ACC112 (cell line): ENCODE measurements at regions not wholly inside any gene's neighbourhood (a gene's known extent, or its start where the extent isn't known, plus 50 kb on each side); places are given as distances from the start of the nearest gene placed in this dataset.
A peak's percentile ranks its signal among the peaks of the same experiment; 100 is the strongest.
"Not testable (repeated sequence)": the region's sequence is repeated elsewhere in the genome, so short reads cannot be mapped to it uniquely, and the experiment has no call there.

ENCODE experiments used
- H2AFZ ChIP-seq: fragments of 200-600 bp; sonication (generic); one replicate; pipeline ENCODE4 v1.6.0; 2017; ENCODE audit warnings: antibody characterized with exemption, low read length; ENCODE audit not compliant: unreplicated experiment
- H3K27ac ChIP-seq: fragments of 200-600 bp; sonication (generic); 2 replicates; pipeline ENCODE4 v1.5.1; 2014; ENCODE audit warnings: low read depth, mild to moderate bottlenecking, antibody characterized with exemption, low read length, moderate library complexity
- H3K27me3 ChIP-seq: fragments of 200-600 bp; sonication (generic); 2 replicates; pipeline ENCODE4 v1.6.1; 2014; ENCODE audit warnings: mild to moderate bottlenecking, antibody characterized with exemption, low read length, moderate library complexity, mixed read lengths; ENCODE audit not compliant: insufficient read depth
- H3K36me3 ChIP-seq: fragments of 200-600 bp; sonication (generic); 2 replicates; pipeline ENCODE4 v1.6.1; 2016; ENCODE audit warnings: mild to moderate bottlenecking, antibody characterized with exemption, low read length, moderate library complexity, mixed read lengths; ENCODE audit not compliant: insufficient read depth
- H3K4me1 ChIP-seq: fragments of 200-600 bp; sonication (generic); one replicate; pipeline ENCODE4 v1.6.1; 2016; ENCODE audit warnings: low read length, mixed read lengths; ENCODE audit not compliant: insufficient read depth, unreplicated experiment, control insufficient read depth
- H3K4me3 ChIP-seq: fragments of 200-600 bp; sonication (generic); 2 replicates; pipeline ENCODE4 v1.5.1; 2014; ENCODE audit warnings: mild to moderate bottlenecking, low read depth, low read length
- H3K79me2 ChIP-seq: fragments of 200-600 bp; sonication (generic); one replicate; pipeline ENCODE4 v1.6.0; 2016; ENCODE audit warnings: low read length; ENCODE audit not compliant: control insufficient read depth, unreplicated experiment, insufficient read depth

GRCh38 chr7:92888-93672 lies 99.3 kb upstream of the FAM20C start:
- H3K27me3 ChIP-seq = no peaks in the 10 kb centered on the region
- no peak overlapping the region for H3K4me3 ChIP-seq
- no peak overlapping the region for H2AFZ ChIP-seq
- no peak overlapping the region for H3K27ac ChIP-seq
- peaks cover 50% of the 10 kb centered on the region for H3K4me1 ChIP-seq
- H3K36me3 ChIP-seq = no peaks in the 10 kb centered on the region
- no peaks in the 10 kb centered on the region for H3K79me2 ChIP-seq

- Histone ChIP-seq H3K4me1 (peaks cover 37% of the 10 kb centered on the region), H3K27ac (peak overlapping the region; percentile 62), H3K4me3 (no peak overlapping the region), H3K79me2 (no peaks in the 10 kb centered on the region), H3K27me3 (no peaks in the 10 kb centered on the region), H2AFZ (peak overlapping the region; percentile 39), H3K36me3 (no peaks in the 10 kb centered on the region)
Observed at GRCh38 chr7:94251-94801, 98.0 kb upstream of the FAM20C start.

GRCh38 chr7:95180-95862 lies 97.0 kb upstream of the FAM20C start:
- H3K4me1 ChIP-seq = peaks cover 36% of the 10 kb centered on the region
- H3K4me3 ChIP-seq = no peak overlapping the region
- H3K79me2 ChIP-seq = no peaks in the 10 kb centered on the region
- no peaks in the 10 kb centered on the region for H3K36me3 ChIP-seq
- no peaks in the 10 kb centered on the region for H3K27me3 ChIP-seq
- H3K27ac ChIP-seq = peak overlapping the region; percentile 62
- H2AFZ ChIP-seq = peak overlapping the region; percentile 39

DNA sequence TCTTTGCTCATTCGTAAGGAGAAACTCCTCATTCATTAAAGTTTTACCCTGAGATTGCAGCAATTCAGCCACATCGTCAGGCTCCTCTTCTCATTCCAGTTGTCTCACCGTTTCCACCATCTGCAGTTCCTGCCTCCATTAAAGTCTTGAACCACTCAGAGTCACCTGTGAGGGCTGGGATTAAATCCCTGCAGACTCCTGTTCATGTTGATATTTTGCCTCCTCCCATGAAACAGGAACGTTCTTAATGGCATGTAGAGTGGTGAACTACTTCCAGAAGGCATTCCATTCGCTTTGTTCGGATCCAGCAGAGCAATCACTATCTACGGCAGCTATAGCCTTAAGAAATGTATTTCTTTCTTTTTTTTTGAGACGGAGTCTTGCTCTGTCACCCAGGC lies 96.5 kb upstream of the FAM20C start:
- no peaks in the 10 kb centered on the region for H3K27me3 ChIP-seq
- no peak overlapping the region for H2AFZ ChIP-seq
- H3K27ac ChIP-seq = 0 out of 2 replicates have a peak overlapping the region, but pooled peaks have one; percentile 20
- H3K4me1 ChIP-seq = peaks cover 36% of the 10 kb centered on the region
- H3K79me2 ChIP-seq = no peaks in the 10 kb centered on the region
- H3K36me3 ChIP-seq = no peaks in the 10 kb centered on the region
- H3K4me3 ChIP-seq = no peak overlapping the region

- peaks cover 39% of the 10 kb centered on the region for H3K4me1 ChIP-seq
Observed at GRCh38 chr7:96861-97260, 95.5 kb upstream of the FAM20C start.

DNA sequence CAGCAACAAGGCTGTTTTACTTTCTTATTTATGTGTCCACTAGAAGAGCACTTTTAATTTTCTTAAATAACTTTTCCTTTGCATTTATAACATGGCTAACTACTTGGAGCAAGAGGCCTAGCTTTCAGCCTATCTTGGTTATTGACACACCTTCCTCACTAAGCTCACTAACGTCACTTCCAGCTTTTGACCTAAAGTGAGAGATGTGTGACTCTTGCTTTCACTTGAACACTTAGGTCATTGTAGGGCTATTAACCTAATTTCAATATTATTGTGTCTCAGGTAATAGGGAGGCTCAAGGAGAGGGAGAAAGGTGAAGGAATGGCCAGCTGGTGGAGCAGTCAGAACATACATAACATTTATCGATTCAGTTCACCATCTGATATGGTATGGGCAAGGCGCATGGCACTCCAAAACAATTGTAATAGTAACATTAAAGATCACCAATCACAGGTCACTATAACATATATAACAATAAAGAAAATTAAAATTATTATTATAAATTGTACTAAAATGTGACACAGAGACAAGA lies 95.0 kb upstream of the FAM20C start:
- Histone ChIP-seq H3K27me3 (no peaks in the 10 kb centered on the region), H3K79me2 (no peaks in the 10 kb centered on the region), H3K27ac (no peak overlapping the region), H2AFZ (no peak overlapping the region), H3K4me3 (no peak overlapping the region), H3K4me1 (peaks cover 44% of the 10 kb centered on the region), H3K36me3 (no peaks in the 10 kb centered on the region)

More at GRCh38 chr7:96861-97260, 95.5 kb upstream of the FAM20C start:
- H2AFZ ChIP-seq = no peak overlapping the region
- H3K79me2 ChIP-seq = no peaks in the 10 kb centered on the region
- no peak overlapping the region for H3K27ac ChIP-seq
- no peaks in the 10 kb centered on the region for H3K36me3 ChIP-seq
- no peak overlapping the region for H3K4me3 ChIP-seq
- no peaks in the 10 kb centered on the region for H3K27me3 ChIP-seq

GRCh38 chr7:101146-102046 lies 91.0 kb upstream of the FAM20C start:
- no peaks in the 10 kb centered on the region for H3K27me3 ChIP-seq
- H3K36me3 ChIP-seq = no peaks in the 10 kb centered on the region
- peak overlapping the region; percentile 76 for H3K27ac ChIP-seq
- peaks cover 32% of the 10 kb centered on the region for H3K4me1 ChIP-seq
- H2AFZ ChIP-seq = peak overlapping the region; percentile 36
- no peaks in the 10 kb centered on the region for H3K79me2 ChIP-seq
- H3K4me3 ChIP-seq = no peak overlapping the region

DNA sequence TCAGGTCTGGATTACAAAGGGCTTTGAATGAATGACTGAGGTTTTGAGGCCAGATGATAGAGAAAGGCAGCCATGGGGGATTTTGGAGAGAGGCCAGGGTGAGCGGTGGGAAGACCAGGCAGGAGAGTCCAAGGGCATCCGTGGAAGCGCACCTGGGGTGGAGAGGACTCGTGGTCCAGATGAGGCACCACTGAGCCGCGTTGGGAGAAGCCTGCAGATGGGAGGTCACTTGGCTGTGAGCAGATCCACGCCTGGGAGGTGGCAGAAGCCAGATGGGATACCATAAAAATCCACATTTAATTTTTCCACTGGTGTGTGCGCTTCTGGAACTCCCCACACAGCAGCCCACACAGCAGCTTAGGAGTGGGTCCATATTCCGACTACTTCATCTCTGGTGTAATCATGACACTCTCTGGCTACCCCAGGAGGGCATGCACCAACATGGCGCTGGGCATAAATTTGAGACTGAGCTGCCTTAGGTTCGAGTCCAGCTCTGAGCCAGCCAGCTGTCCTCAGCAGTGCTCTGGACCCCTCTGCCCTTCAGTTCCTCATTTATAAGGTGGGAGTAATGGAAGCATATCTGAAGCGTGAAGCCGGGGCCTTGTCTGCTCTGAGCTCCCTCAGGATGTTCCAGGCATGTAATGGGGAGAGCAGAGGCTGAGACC lies 90.2 kb upstream of the FAM20C start:
- H3K79me2 ChIP-seq = no peaks in the 10 kb centered on the region
- H3K36me3 ChIP-seq = no peaks in the 10 kb centered on the region
- peaks cover 32% of the 10 kb centered on the region for H3K4me1 ChIP-seq
- peak overlapping the region; percentile 76 for H3K27ac ChIP-seq
- no peak overlapping the region for H3K4me3 ChIP-seq
- H3K27me3 ChIP-seq = no peaks in the 10 kb centered on the region
- H2AFZ ChIP-seq = no peak overlapping the region

DNA sequence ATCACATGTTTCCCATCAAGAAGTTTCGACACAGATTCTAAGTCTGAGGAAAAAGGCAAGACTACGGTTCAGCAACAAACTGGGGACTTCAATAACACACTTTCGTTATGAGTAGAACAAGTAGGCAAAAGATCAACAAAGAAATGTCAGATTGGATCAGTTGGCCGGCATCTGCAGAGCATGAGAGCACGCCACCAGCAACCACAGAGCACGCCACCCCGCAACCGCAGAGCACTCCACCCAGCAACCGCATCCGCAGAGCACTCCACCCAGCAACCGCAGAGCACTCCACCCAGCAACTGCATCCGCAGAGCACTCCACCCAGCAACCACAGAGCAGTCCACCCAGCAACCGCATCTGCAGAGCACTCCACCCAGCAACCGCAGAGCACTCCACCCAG lies 89.7 kb upstream of the FAM20C start:
- H2AFZ ChIP-seq = no peak overlapping the region
- no peak overlapping the region for H3K4me3 ChIP-seq
- peak overlapping the region; percentile 76 for H3K27ac ChIP-seq
- no peaks in the 10 kb centered on the region for H3K79me2 ChIP-seq
- H3K36me3 ChIP-seq = no peaks in the 10 kb centered on the region
- peaks cover 32% of the 10 kb centered on the region for H3K4me1 ChIP-seq
- H3K27me3 ChIP-seq = no peaks in the 10 kb centered on the region

DNA sequence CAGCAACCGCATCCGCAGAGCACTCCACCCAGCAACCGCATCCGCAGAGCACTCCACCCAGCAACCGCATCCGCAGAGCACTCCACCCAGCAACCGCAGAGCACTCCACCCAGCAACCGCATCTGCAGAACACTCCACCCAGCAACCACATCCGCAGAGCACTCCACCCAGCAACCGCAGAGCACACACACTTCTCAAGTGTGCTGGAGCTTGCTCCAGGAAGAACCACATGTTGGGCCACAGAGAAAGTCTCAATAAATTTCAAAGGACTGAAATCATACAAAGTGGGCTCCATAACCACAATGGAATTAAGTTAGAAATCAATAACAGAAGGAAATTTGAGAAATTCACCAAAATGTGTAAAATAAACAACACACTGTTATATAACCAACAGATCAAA lies 88.4 kb upstream of the FAM20C start:
- not testable (repeated sequence) for H2AFZ ChIP-seq, H3K36me3 ChIP-seq, H3K27ac ChIP-seq, H3K4me3 ChIP-seq, H3K79me2 ChIP-seq, H3K27me3 ChIP-seq
- H3K4me1 ChIP-seq = peaks cover 32% of the 10 kb centered on the region
